Pancreas (tissue), 10 donors: ENCODE measurements at regions not wholly inside any gene's neighbourhood (a gene's known extent, or its start where the extent isn't known, plus 50 kb on each side); places are given as distances from the start of the nearest gene placed in this dataset.

Experiments used
- ATAC-seq, 4 donors: fragments of 200-7000 bp; cut with Tn5 transposase; one replicate each; pipeline versions ENCODE4 v1.8.0 to v1.9.1; 2020; ENCODE audit warnings: mild to moderate bottlenecking in 4 of 4, moderate library complexity in 4 of 4
- DNase-seq, 6 donors: peaks; one replicate each; pipeline ENCODE4 v3.0.0-alpha.2; 2020
- FAIRE-seq: peaks from 2 replicates; lab custom pipeline; 2012; peaks lifted over from hg19 to GRCh38; lab: Jason Lieb, UNC
- H3K27ac ChIP-seq, 4 donors: fragments of 200-600 bp; sonication (generic); 1 replicate in 3 of 4; 2 replicates in 1 of 4; pipeline versions ENCODE4 v1.5.0 to v1.8.0; 2020
- H3K27me3 ChIP-seq, 4 donors: fragments of 200-600 bp; one replicate each; pipeline ENCODE4 v1.8.0; 2021
- H3K36me3 ChIP-seq, 3 donors: fragments of 200-600 bp; sonication (generic) in 1 of 3; one replicate each; pipeline versions ENCODE4 v1.5.0 to v1.8.0; 2020 to 2021
- H3K4me1 ChIP-seq, 3 donors: fragments of 200-600 bp; one replicate each; pipeline ENCODE4 v1.8.0; 2021
- H3K4me3 ChIP-seq, 4 donors: fragments of 200-600 bp; sonication (generic) in 2 of 4; one replicate each; pipeline versions ENCODE4 v1.5.0 to v1.8.0; 2020 to 2021
- H3K9me3 ChIP-seq, 4 donors: fragments of 200-600 bp; one replicate each; pipeline ENCODE4 v1.8.0; 2021
- WGBS, 2 donors: extraction: QIAGEN DNeasy Blood & Tissue Kit; methylation state at CpG; one replicate each; pipeline ENCODE4 v1.1.7; 2013; 5-methylcytosine and 5-hydroxymethylcytosine counted together
- intact Hi-C, 3 donors: fragments of 100-400 bp; cut with DNase I; formaldehyde crosslinking; loops; one replicate each; pipeline versions ENCODE4 v1.11.1 to v1.14.2; 2022
- TF ChIP-seq, protein P1 (sequence below), 4 donors: fragments of 200-600 bp; sonication (generic) in 3 of 4; IDR thresholded peaks; one replicate each; pipeline versions ENCODE4 v1.5.0 to v1.8.0; 2021; ENCODE audit warnings: antibody characterized with exemption in 4 of 4
- donor health status: healthy with polysubstance abuse.
- donor health status: DM: no; HTN: no; CAD: no; lungs with moderate emphysema.
- donor health status: DM: no; HTN: no; CAD: no.
- donor health status: control.
- donor health status: control.
- donor health status: Bipolar disorder and iron deficiency.
- donor health status: DM: yes; HTN: yes; CAD: no.
- donor health status: DM: no; HTN: no; CAD: no.
- donor health status: DM: no; HTN: no; CAD: no.
- donor health status: DM: yes; HTN: yes; CAD: no.

DNA sequence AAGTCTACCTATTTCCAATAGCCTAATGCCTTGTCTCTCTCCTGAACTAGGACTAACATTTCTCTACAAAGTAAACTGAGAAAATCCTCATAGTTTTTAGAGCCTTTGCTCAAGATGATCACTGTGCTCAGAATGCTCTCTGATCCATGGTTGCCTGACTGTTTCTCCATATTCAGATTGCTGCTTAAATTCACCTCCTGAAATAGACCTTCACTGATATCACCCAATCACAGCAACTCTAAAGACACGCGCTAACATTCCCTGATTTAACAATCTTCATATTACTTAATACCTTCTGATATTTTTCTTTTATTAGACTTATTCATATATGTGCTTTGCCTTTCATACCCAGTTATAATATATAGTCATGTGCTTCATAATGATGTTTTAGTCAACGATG is 148.9 kb upstream of the SP4 start:
- DNase-seq = no peak
- no peaks in the 10 kb centered on the region for H3K4me1 ChIP-seq
- TF ChIP-seq, protein P1, sequence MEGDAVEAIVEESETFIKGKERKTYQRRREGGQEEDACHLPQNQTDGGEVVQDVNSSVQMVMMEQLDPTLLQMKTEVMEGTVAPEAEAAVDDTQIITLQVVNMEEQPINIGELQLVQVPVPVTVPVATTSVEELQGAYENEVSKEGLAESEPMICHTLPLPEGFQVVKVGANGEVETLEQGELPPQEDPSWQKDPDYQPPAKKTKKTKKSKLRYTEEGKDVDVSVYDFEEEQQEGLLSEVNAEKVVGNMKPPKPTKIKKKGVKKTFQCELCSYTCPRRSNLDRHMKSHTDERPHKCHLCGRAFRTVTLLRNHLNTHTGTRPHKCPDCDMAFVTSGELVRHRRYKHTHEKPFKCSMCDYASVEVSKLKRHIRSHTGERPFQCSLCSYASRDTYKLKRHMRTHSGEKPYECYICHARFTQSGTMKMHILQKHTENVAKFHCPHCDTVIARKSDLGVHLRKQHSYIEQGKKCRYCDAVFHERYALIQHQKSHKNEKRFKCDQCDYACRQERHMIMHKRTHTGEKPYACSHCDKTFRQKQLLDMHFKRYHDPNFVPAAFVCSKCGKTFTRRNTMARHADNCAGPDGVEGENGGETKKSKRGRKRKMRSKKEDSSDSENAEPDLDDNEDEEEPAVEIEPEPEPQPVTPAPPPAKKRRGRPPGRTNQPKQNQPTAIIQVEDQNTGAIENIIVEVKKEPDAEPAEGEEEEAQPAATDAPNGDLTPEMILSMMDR (IDR thresholded peaks at IDR 0.05) = no peak
- H3K9me3 ChIP-seq = no peaks in the 10 kb centered on the region
- H3K27ac ChIP-seq = no peak overlapping the region
- 91 to 95% methylated on average over 3 of the region's 3 CpGs for WGBS, 2 donors
- no peak for FAIRE-seq
- ATAC-seq = no peak
- H3K27me3 ChIP-seq = no peaks in the 10 kb centered on the region
- no peaks in the 10 kb centered on the region for H3K36me3 ChIP-seq
- intact Hi-C loops = no loop called here
- no peak overlapping the region for H3K4me3 ChIP-seq

DNA sequence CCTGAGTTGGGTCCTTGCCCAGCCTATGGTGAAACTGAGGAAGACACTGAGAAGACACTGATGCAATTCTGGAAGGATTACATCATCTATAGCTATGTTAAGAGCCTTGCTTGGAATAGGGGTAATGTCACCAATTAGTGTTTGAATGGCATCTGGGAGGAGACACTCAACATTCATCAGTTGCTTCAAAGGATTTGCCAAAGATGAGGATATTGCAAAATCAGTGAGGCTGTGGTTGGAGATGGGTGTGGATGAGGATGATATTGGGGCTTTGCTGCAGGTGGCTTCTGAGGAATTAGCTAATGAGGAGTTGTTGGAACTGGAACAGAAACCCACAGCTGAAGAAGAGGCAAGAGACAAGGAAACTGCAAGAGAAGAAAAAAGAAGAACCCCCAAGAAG is 146.7 kb upstream of the SP4 start:
- Histone ChIP-seq H3K27ac (no peak overlapping the region), H3K4me3 (no peak overlapping the region), H3K27me3 (no peaks in the 10 kb centered on the region), H3K9me3 (no peaks in the 10 kb centered on the region), H3K4me1 (no peaks in the 10 kb centered on the region), H3K36me3 (no peaks in the 10 kb centered on the region)
- DNase-seq = no peak
- TF ChIP-seq, protein P1 (IDR thresholded peaks at IDR 0.05) = no peak
- intact Hi-C loops = no loop called here
- FAIRE-seq = no peak
- no peak for ATAC-seq

DNA sequence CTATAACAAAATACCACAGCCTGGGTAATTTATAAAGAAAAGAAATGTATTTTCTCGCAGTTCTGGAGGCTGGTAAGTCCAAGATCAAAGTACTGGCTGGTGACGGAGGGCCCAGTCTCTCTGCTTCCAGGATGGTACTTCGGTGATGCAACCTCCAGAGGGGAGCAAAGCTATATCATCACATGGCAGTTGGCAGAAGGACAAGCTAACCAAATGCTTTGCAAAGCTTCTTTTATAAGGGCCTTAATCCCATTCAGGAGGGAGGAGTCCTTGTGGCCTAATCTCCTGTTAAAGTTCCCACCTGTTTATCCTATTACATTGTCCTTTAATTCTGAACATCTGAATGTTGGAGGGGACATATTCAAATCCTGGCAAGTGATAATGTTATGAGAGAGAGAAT is 134.1 kb upstream of the SP4 start:
- TF ChIP-seq, protein P1 (IDR thresholded peaks at IDR 0.05) = no peak
- 86 to 93% methylated on average over 3 of the region's 3 CpGs for WGBS, 2 donors
- H3K9me3 ChIP-seq = no peaks in the 10 kb centered on the region
- no peaks in the 10 kb centered on the region for H3K27me3 ChIP-seq
- no peak overlapping the region for H3K4me3 ChIP-seq
- H3K27ac ChIP-seq = no peak overlapping the region
- intact Hi-C loops = no loop called here
- no peaks in the 10 kb centered on the region for H3K36me3 ChIP-seq
- DNase-seq = no peak
- no peaks in the 10 kb centered on the region for H3K4me1 ChIP-seq
- ATAC-seq = no peak
- no peak for FAIRE-seq

DNA sequence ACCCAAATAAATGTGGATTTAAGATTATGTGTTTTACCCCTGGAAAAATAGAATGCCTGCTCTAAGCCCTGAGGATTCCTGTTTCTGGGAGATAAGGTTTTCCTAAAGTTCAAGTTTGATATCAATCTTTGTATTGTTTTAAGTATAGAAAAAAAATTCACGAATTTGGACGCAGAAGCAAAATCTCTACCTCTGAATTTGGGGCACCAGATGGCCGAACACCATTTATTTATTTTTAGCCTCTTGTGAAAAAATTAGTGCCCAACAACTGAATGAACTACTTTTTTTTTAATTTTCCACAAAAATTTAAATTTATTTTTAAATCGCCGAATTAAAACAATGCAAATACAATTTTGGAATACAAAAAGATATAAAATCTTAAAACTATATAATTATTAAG is 128.1 kb upstream of the SP4 start:
- FAIRE-seq = peak; percentile 53

DNA sequence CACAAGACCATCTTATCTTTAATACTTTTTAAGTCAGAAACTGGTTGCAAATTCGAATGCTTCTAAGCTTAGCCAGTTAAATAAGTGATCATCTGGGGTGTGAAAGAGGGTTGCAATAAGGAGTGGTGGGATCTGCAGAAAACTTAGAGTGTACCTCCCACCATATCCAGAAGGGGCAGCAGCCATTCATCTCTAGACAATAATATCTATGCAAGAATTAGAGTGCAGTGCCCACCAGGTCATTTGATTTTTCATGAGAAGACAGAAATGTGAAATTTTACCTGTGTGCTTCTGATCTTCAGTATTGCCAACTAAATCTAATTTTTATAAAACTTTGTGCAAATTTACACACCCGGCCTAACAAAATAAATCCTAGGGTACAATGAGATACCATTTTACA is 127.2 kb upstream of the SP4 start:
- FAIRE-seq = no peak
- Histone ChIP-seq H3K4me1 (peaks cover 0 to 7% (median 0%) of the 10 kb centered on the region in 3 donors), H3K27me3 (no peaks in the 10 kb centered on the region), H3K4me3 (no peak overlapping the region), H3K9me3 (no peaks in the 10 kb centered on the region), H3K36me3 (no peaks in the 10 kb centered on the region), H3K27ac (no peak overlapping the region)
- no peak for ATAC-seq
- TF ChIP-seq, protein P1 (IDR thresholded peaks at IDR 0.05) = no peak
- DNase-seq = no peak
- 61 to 77% methylated on average over 2 of the region's 2 CpGs for WGBS, 2 donors
- intact Hi-C loops = no loop called here

More for the DNA sequence above, 128.1 kb upstream of the SP4 start:
- ATAC-seq (no peak), DNase-seq (no peak)
- intact Hi-C loops = no loop called here
- whole genome bisulfite sequencing, 2 donors = 80 to 90% methylated on average over 5 of the region's 5 CpGs
- Histone ChIP-seq H3K9me3 (no peaks in the 10 kb centered on the region), H3K27me3 (no peaks in the 10 kb centered on the region), H3K4me1 (no peaks in the 10 kb centered on the region), H3K4me3 (no peak overlapping the region), H3K36me3 (no peaks in the 10 kb centered on the region), H3K27ac (no peak overlapping the region)
- TF ChIP-seq, protein P1 (IDR thresholded peaks at IDR 0.05) = no peak
